Adrenal gland (tissue), 5 donors: ENCODE measurements at regions not wholly inside any gene's neighbourhood (a gene's known extent, or its start where the extent isn't known, plus 50 kb on each side); places are given as distances from the start of the nearest gene placed in this dataset.

ENCODE experiments used
- POLR2A ChIP-seq, 2 donors: fragments of 450-650 bp; IDR thresholded peaks; one replicate each; pipeline ENCODE4 v1.6.1; 2017; ENCODE audit warnings: antibody characterized with exemption in 2 of 2, mild to moderate bottlenecking in 2 of 2, moderate library complexity in 1 of 2
- TF ChIP-seq, protein P1 (sequence below), 6 experiments: fragments of 450-650 bp in 4 of 6; fragments of 200-600 bp in 2 of 6; sonication (generic) in 1 of 6; IDR thresholded peaks; 1 replicate in 5 of 6; 2 replicates in 1 of 6; pipeline versions ENCODE4 v1.5.1 to v1.8.0; 2016 to 2021; ENCODE audit warnings: antibody characterized with exemption in 6 of 6, mild to moderate bottlenecking in 2 of 6, moderate library complexity in 1 of 6
- donor health status: DM: no; HTN: no; CAD: no.

DNA sequence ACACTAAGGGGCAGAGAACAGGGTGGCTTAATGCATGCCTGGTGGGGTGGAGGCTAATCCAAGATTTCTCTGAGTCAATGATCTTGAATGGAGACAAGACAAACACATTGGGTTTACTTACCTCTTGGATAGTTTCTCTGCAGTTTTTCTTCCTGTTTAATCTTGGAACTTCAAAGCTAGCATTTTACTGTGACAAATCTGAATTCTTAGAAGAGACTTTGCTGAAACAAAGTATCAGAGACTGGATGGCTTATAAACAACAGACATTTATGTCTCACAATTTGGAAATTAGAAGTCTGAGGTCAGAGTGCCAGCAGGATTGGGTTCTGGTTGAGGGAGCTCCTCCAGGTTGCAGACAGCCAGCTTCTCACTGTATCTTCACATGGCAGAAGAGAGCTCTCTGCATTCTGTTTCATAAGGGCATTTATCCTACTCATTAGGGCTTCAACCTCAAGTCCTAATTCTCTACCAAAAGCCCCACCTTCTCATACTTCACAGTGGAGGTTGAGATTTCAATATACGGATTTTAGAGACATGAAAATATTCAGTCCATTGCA is 921.8 kb downstream of the VRK1 start:
- TF ChIP-seq, protein P1, sequence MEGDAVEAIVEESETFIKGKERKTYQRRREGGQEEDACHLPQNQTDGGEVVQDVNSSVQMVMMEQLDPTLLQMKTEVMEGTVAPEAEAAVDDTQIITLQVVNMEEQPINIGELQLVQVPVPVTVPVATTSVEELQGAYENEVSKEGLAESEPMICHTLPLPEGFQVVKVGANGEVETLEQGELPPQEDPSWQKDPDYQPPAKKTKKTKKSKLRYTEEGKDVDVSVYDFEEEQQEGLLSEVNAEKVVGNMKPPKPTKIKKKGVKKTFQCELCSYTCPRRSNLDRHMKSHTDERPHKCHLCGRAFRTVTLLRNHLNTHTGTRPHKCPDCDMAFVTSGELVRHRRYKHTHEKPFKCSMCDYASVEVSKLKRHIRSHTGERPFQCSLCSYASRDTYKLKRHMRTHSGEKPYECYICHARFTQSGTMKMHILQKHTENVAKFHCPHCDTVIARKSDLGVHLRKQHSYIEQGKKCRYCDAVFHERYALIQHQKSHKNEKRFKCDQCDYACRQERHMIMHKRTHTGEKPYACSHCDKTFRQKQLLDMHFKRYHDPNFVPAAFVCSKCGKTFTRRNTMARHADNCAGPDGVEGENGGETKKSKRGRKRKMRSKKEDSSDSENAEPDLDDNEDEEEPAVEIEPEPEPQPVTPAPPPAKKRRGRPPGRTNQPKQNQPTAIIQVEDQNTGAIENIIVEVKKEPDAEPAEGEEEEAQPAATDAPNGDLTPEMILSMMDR (IDR thresholded peaks at IDR 0.05) = no peak
- no peak for TF ChIP-seq POLR2A (IDR thresholded peaks at IDR 0.05)
